ENCODE measurements at regions not wholly inside any gene's neighbourhood (a gene's known extent, or its start where the extent isn't known, plus 50 kb on each side); places are given as distances from the start of the nearest gene placed in this dataset.

DNA sequence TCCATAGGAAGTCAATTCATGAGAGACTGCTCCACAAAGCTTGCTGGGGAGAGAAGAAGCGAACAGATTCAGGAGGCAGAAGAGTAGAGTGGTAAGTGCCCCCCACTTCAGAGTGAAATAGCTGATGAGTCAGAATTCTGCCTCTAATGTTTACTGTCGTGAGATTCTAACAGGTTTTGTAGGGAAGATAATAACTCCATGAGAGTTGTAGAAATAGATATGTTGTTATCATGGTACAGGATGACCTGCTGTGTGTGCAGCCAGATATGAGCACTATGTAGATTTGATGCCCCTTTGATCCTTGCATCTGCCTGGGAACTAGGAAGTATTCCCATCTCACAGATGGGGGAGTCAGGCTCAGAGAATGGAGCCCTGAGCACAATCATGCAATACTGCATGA, 502.4 kb upstream of the CDH11 start:
- CTCF ChIA-PET (ENCODE audit: partially characterized antibody): no interaction called here
- H4K20me1 ChIP-seq (replicated peaks in 1 of 2; ENCODE audit: control insufficient read depth in 1 of 2, insufficient read depth in 2 of 2, low read length in 2 of 2): no peaks in the 10 kb centered on the region
- no peak for TF ChIP-seq RXRA (IDR thresholded peaks at IDR 0.05; ENCODE audit: insufficient read depth, low read depth, low read length)
- TF ChIP-seq MAFK (IDR thresholded peaks at IDR 0.05; ENCODE audit: low read depth, low read length): no peak
- TF ChIP-seq SIX5 (IDR thresholded peaks at IDR 0.05; ENCODE audit: low read depth, low read length): no peak
- no peak for TF ChIP-seq CHD1 (IDR thresholded peaks at IDR 0.05; ENCODE audit: low read depth, low read length)
- no peak for TF ChIP-seq RNF2 (IDR thresholded peaks at IDR 0.05; ENCODE audit: borderline replicate concordance, low read depth, low read length, missing control alignments, poor library complexity, severe bottlenecking)
- no peak for TF ChIP-seq SUZ12 (IDR thresholded peaks at IDR 0.05; ENCODE audit: low read length)
- TF ChIP-seq SP1 (IDR thresholded peaks at IDR 0.05; ENCODE audit: low read depth, low read length): no peak
- TF ChIP-seq SAP30 (IDR thresholded peaks at IDR 0.05; ENCODE audit: insufficient read depth, insufficient replicate concordance, low read length): no peak
- TF ChIP-seq SIRT6 (IDR thresholded peaks at IDR 0.05; ENCODE audit: low read length): no peak
- TF ChIP-seq POLR2A (IDR thresholded peaks at IDR 0.05; ENCODE audit: control extremely low read depth in 1 of 2, low read depth in 2 of 2, low read length in 2 of 2): no peak
- TF ChIP-seq TAF1 (IDR thresholded peaks at IDR 0.05; ENCODE audit: low read depth, low read length): no peak
- no peak for TF ChIP-seq TCF12 (IDR thresholded peaks at IDR 0.05; ENCODE audit: low read depth, low read length)
- TF ChIP-seq SIN3A (conservative IDR thresholded peaks at IDR 0.05 in 1 of 2, IDR thresholded peaks at IDR 0.05 in 1 of 2; ENCODE audit: low read depth in 1 of 2, low read length in 2 of 2): no peak
- TF ChIP-seq TEAD4 (IDR thresholded peaks at IDR 0.05; ENCODE audit: low read depth, low read length): no peak

More for the DNA sequence above, 502.4 kb upstream of the CDH11 start:
- no peak for FAIRE-seq
- Histone ChIP-seq H3K9ac (replicated peaks in 1 of 4; ENCODE audit: extremely low read depth in 1 of 4, low read depth in 3 of 4, low read length in 3 of 4) (no peak overlapping the region), H3K23ac (ENCODE audit: insufficient read length) (no peak overlapping the region), H2BK20ac (ENCODE audit: low read length) (no peak overlapping the region), H3K4me2 (ENCODE audit: insufficient read depth in 1 of 2, low read depth in 2 of 2, low read length in 2 of 2) (no peak overlapping the region), H3K27ac (ENCODE audit: low read depth, low read length) (no peak overlapping the region), H2BK5ac (ENCODE audit: low read depth, low read length) (no peak overlapping the region), H3K56ac (replicated peaks; ENCODE audit: insufficient read length, low read depth, low read length) (no peak overlapping the region), H3K18ac (ENCODE audit: extremely low read depth, low read length) (no peak overlapping the region), H3K9me3 (ENCODE audit: insufficient read depth in 2 of 2, low read depth in 1 of 2, low read length in 1 of 2) (no peaks in the 10 kb centered on the region), H2BK12ac (ENCODE audit: low read depth, low read length) (no peak overlapping the region), H3K23me2 (ENCODE audit: low read depth, low read length) (0 out of 2 replicates have a peak, but pooled peaks cover 2% of the 10 kb centered on the region), H3K14ac (ENCODE audit: insufficient read length) (no peak overlapping the region), H2AK5ac (ENCODE audit: low read depth, low read length) (no peak overlapping the region), H3K4ac (replicated peaks; ENCODE audit: insufficient read length, low read depth, low read length) (no peak overlapping the region), H3K36me3 (ENCODE audit: control insufficient read depth in 2 of 4, insufficient read depth in 4 of 4, low read length in 3 of 4) (no peaks in the 10 kb centered on the region), H3K79me1 (ENCODE audit: low read depth, low read length) (no peaks in the 10 kb centered on the region), H2AFZ (ENCODE audit: low read length) (no peak overlapping the region), H4K91ac (replicated peaks; ENCODE audit: insufficient read length, low read length) (no peak overlapping the region), H4K8ac (ENCODE audit: extremely low read depth, insufficient read depth, low read length) (no peak overlapping the region), H4K5ac (ENCODE audit: insufficient read length, low read depth, low read length) (no peak overlapping the region), H2BK120ac (replicated peaks; ENCODE audit: low read depth, low read length) (no peak overlapping the region), H3K79me2 (ENCODE audit: control insufficient read depth in 1 of 2, insufficient read depth in 2 of 2, low read length in 2 of 2) (no peaks in the 10 kb centered on the region), H3K4me1 (replicated peaks in 1 of 4; ENCODE audit: control insufficient read depth in 3 of 4, insufficient read depth in 4 of 4, low read length in 3 of 4) (no peaks in the 10 kb centered on the region), H2BK15ac (ENCODE audit: low read length) (no peak overlapping the region), H3K27me3 (replicated peaks in 1 of 4; ENCODE audit: control insufficient read depth in 3 of 4, extremely low read depth in 1 of 4, insufficient read depth in 3 of 4, low read length in 3 of 4) (no peaks in the 10 kb centered on the region), H3K4me3 (ENCODE audit: extremely low read depth in 1 of 4, insufficient read depth in 2 of 4, low read depth in 3 of 4, low read length in 4 of 4) (no peak overlapping the region)
- no peak for DNase-seq (ENCODE audit: low read depth in 1 of 2, low spot score in 2 of 2)
- 92% methylated on average over 2 of the region's 2 CpGs; no CpG with 5 or more reads in 1 of the 2 experiments for WGBS, 2 experiments (ENCODE audit: extremely low coverage in 1 of 2, insufficient coverage in 1 of 2, insufficient read length in 1 of 2, insufficient replicate concordance in 2 of 2, low coverage in 1 of 2, low lambda C conversion rate in 2 of 2, missing lambda C conversion rate in 1 of 2)
- POLR2A ChIA-PET (ENCODE audit: partially characterized antibody): no interaction called here

Measured in H1 (cell line).